Raji (cell line): ENCODE measurements at regions not wholly inside any gene's neighbourhood (a gene's known extent, or its start where the extent isn't known, plus 50 kb on each side); places are given as distances from the start of the nearest gene placed in this dataset.

Experiments used
- POLR2A ChIP-seq: IDR thresholded peaks from 2 replicates; pipeline ENCODE4 v1.6.1; 2011; ENCODE audit warnings: low read depth, low read length, control low read depth; ENCODE audit not compliant: insufficient read depth

- no peak for TF ChIP-seq POLR2A
Measured at GRCh38 chr13:40102854-40103253, 447.4 kb downstream of the COG6 start.

GRCh38 chr13:40103864-40104263 is 448.4 kb downstream of the COG6 start:
- TF ChIP-seq POLR2A: no peak

- TF ChIP-seq POLR2A: no peak
Measured at GRCh38 chr13:40105231-40105630, 449.8 kb downstream of the COG6 start.

GRCh38 chr13:40109351-40109844 is 453.9 kb downstream of the COG6 start:
- TF ChIP-seq POLR2A: no peak

- no peak for TF ChIP-seq POLR2A
Measured at GRCh38 chr13:40113643-40114304, 458.3 kb downstream of the COG6 start.

GRCh38 chr13:40114305-40114896 is 458.9 kb downstream of the COG6 start:
- no peak for TF ChIP-seq POLR2A

GRCh38 chr13:40115426-40115825 is 460.0 kb downstream of the COG6 start:
- no peak for TF ChIP-seq POLR2A

- TF ChIP-seq POLR2A: no peak
Measured at GRCh38 chr13:40116008-40116407, 460.5 kb downstream of the COG6 start.

GRCh38 chr13:40118337-40118736 is 462.9 kb downstream of the COG6 start:
- no peak for TF ChIP-seq POLR2A

- no peak for TF ChIP-seq POLR2A
Measured at GRCh38 chr13:40119852-40120251, 464.4 kb downstream of the COG6 start.

GRCh38 chr13:40120288-40120687 is 464.8 kb downstream of the COG6 start:
- no peak for TF ChIP-seq POLR2A

- TF ChIP-seq POLR2A: no peak
Measured at GRCh38 chr13:40120781-40121180, 465.3 kb downstream of the COG6 start.

- no peak for TF ChIP-seq POLR2A
Measured at GRCh38 chr13:40121722-40122121, 466.3 kb downstream of the COG6 start.

GRCh38 chr13:40123962-40124632 is 468.6 kb downstream of the COG6 start:
- TF ChIP-seq POLR2A: no peak

GRCh38 chr13:40124633-40125015 is 469.2 kb downstream of the COG6 start:
- TF ChIP-seq POLR2A: no peak

GRCh38 chr13:40125336-40125735 is 469.9 kb downstream of the COG6 start:
- TF ChIP-seq POLR2A: no peak
